ENCODE measurements at regions not wholly inside any gene's neighbourhood (a gene's known extent, or its start where the extent isn't known, plus 50 kb on each side); places are given as distances from the start of the nearest gene placed in this dataset.
A peak's percentile ranks its signal among the peaks of the same experiment; 100 is the strongest.

GRCh38 chr2:21468624-21469023 is 344.9 kb downstream of the TDRD15 start:
- intact Hi-C loops (cut with DNase I), result no loop called here
- no peaks in the 10 kb centered on the region for H3K36me3 ChIP-seq
- no peak overlapping the region for H3K4me3 ChIP-seq
- ATAC-seq, result no peak
- no peaks in the 10 kb centered on the region for H3K4me1 ChIP-seq
- no peaks in the 10 kb centered on the region for H3K27me3 ChIP-seq
- no peaks in the 10 kb centered on the region for H3K9me3 ChIP-seq
- no peak overlapping the region for H3K27ac ChIP-seq
- DNase-seq, result no peak
- no peak for TF ChIP-seq CTCF (IDR thresholded peaks at IDR 0.05)

DNA sequence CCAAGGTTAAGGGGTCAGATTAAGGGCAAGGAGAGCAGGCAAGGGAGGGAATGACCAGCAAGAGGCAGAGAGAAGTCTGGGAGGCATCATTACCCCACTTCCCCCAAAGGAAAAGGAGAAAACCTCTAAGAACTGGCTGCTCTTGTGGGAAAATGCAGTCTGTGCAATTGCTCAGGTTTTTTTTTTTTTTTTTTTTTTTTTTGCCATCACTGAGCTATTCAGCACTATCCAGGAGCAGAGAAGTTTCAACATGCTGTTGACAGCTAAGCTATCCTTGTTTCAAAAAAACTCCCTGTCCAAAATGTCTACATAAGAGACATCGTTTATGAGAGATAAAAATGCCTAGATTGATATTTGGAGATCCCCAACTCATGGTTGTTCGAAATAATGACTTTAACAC is 345.4 kb downstream of the TDRD15 start:
- Histone ChIP-seq H3K36me3 (no peaks in the 10 kb centered on the region), H3K4me1 (no peaks in the 10 kb centered on the region), H3K27me3 (no peaks in the 10 kb centered on the region), H3K4me3 (no peak overlapping the region), H3K27ac (no peak overlapping the region), H3K9me3 (no peaks in the 10 kb centered on the region)
- DNase-seq (no peak), ATAC-seq (no peak)
- intact Hi-C loops (cut with DNase I), result no loop called here
- TF ChIP-seq CTCF (IDR thresholded peaks at IDR 0.05), result no peak

- no peaks in the 10 kb centered on the region for H3K9me3 ChIP-seq
- ATAC-seq (no peak), DNase-seq (no peak)
- H3K27me3 ChIP-seq, result no peaks in the 10 kb centered on the region
- no peak overlapping the region for H3K27ac ChIP-seq
- intact Hi-C loops (cut with DNase I), result no loop called here
- H3K4me3 ChIP-seq, result no peak overlapping the region
- no peaks in the 10 kb centered on the region for H3K4me1 ChIP-seq
- no peak for TF ChIP-seq CTCF (IDR thresholded peaks at IDR 0.05)
- H3K36me3 ChIP-seq, result no peaks in the 10 kb centered on the region
These were observed 345.8 kb downstream of the TDRD15 start for GRCh38 chr2:21469564-21469963.

DNA sequence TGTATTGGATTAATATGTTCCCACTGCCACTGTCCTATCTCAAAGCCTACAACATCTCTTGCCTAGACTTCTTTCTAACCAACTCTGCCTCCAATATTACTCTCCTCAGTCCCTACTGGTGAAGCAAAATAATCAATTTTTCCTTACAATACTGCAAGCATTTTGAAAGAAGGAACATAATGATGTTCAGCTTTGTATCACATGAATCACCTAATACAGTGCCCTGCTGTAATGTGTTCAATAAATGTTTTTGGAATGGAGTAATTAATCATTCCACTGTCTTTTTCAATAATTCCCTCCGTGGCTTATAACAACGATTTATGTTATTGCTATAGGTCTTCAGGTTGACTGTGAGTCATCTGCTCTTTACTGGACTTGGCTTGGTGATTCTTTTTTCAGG is 356.4 kb downstream of the TDRD15 start:
- no peaks in the 10 kb centered on the region for H3K36me3 ChIP-seq
- no peaks in the 10 kb centered on the region for H3K27me3 ChIP-seq
- no peak overlapping the region for H3K4me3 ChIP-seq
- intact Hi-C loops (cut with DNase I), result no loop called here
- TF ChIP-seq CTCF (IDR thresholded peaks at IDR 0.05), result no peak
- no peak for DNase-seq
- no peak for ATAC-seq
- H3K4me1 ChIP-seq, result no peaks in the 10 kb centered on the region
- peaks cover 0 to 10% of the 10 kb centered on the region in 2 donors for H3K9me3 ChIP-seq
- no peak overlapping the region for H3K27ac ChIP-seq

DNA sequence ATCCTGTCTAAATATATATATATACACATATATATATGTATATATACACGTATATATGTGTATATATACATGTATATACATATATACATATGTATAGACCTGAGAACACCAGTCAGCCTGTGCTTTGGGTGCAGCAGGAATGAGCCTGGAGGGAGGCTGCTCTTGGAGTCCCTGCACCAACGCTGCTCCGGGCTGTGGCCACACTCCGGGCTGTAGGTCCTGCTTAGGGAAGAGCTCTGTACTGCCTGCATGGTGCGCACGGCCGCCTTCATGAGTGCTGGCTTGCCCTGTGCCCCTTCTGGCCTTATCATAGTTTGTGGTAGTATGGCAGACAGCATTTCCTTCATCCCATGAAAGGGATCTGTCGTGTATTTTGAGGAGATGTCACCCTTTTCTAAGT is 360.9 kb downstream of the TDRD15 start:
- intact Hi-C loops (cut with DNase I), result no loop called here
- no peaks in the 10 kb centered on the region for H3K27me3 ChIP-seq
- no peak overlapping the region for H3K27ac ChIP-seq
- H3K4me3 ChIP-seq, result no peak overlapping the region
- peak in 1 of 4 donors; percentile 59 for DNase-seq
- TF ChIP-seq CTCF (IDR thresholded peaks at IDR 0.05), result no peak
- no peaks in the 10 kb centered on the region for H3K36me3 ChIP-seq
- no peaks in the 10 kb centered on the region for H3K4me1 ChIP-seq
- ATAC-seq, result no peak
- H3K9me3 ChIP-seq, result peaks cover 0 to 10% of the 10 kb centered on the region in 2 donors
